ENCODE measurements at regions not wholly inside any gene's neighbourhood (a gene's known extent, or its start where the extent isn't known, plus 50 kb on each side); places are given as distances from the start of the nearest gene placed in this dataset.

DNA sequence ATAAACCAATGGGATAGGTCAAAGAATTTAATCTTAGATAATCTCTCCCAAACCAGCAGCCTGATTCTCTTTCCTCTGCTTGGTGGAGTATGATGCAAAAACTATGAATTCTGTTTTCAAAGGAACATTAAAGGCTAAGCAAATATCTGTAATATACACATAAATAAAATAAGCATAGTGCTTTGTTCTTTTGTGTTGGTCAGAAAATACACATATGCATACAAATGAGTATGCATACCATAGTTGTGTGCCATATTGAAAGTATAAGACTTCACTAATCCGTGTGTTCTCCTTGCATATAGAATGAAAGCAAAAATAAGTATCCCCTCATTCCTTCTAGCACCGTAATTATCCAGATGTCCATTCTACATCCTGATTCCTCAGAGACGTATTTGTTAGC, 1949.7 kb upstream of the CELF4 start:
- TF ChIP-seq POLR2A (IDR thresholded peaks at IDR 0.05) (no peak), EP300 (IDR thresholded peaks at IDR 0.05) (no peak), POLR2AphosphoS5 (IDR thresholded peaks at IDR 0.05) (no peak)
- TF ChIP-seq, protein P1, sequence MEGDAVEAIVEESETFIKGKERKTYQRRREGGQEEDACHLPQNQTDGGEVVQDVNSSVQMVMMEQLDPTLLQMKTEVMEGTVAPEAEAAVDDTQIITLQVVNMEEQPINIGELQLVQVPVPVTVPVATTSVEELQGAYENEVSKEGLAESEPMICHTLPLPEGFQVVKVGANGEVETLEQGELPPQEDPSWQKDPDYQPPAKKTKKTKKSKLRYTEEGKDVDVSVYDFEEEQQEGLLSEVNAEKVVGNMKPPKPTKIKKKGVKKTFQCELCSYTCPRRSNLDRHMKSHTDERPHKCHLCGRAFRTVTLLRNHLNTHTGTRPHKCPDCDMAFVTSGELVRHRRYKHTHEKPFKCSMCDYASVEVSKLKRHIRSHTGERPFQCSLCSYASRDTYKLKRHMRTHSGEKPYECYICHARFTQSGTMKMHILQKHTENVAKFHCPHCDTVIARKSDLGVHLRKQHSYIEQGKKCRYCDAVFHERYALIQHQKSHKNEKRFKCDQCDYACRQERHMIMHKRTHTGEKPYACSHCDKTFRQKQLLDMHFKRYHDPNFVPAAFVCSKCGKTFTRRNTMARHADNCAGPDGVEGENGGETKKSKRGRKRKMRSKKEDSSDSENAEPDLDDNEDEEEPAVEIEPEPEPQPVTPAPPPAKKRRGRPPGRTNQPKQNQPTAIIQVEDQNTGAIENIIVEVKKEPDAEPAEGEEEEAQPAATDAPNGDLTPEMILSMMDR (IDR thresholded peaks at IDR 0.05): no peak
- no peaks in the 10 kb centered on the region for H3K4me1 ChIP-seq
- no peaks in the 10 kb centered on the region for H3K9me3 ChIP-seq
- H3K27me3 ChIP-seq: no peaks in the 10 kb centered on the region
- 90 to 93% methylated on average over 3 of the region's 3 CpGs for WGBS, 2 donors
- H3K36me3 ChIP-seq: no peaks in the 10 kb centered on the region
- H3K27ac ChIP-seq: no peak overlapping the region
- H3K4me3 ChIP-seq: no peak overlapping the region
- intact Hi-C loops (cut with DNase I): no loop called here
- DNase-seq: no peak

DNA sequence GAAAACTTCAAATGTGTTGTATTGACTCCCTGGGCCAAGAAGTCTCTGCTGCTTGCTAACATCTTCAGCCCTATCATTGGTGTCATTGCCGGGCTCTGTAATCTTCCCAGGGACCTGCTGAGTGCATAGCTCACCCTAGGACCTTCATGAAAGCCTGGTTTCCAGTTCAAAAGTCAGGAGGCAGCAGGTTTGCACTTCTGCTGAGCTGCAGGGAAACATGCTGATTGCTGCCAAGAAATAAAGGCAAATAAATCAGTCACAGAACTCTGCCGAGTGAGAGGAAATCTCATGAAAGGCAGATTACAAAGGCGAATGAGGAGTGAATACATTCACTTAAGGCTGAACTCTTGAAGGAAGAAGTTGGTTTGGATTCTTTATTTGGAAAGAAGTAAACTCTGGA, 1947.6 kb upstream of the CELF4 start:
- no peaks in the 10 kb centered on the region for H3K36me3 ChIP-seq
- intact Hi-C loops (cut with DNase I): no loop called here
- 72 to 75% methylated on average over 3 of the region's 3 CpGs for WGBS, 2 donors
- H3K27me3 ChIP-seq: no peaks in the 10 kb centered on the region
- no peaks in the 10 kb centered on the region for H3K4me1 ChIP-seq
- H3K27ac ChIP-seq: no peak overlapping the region
- no peaks in the 10 kb centered on the region for H3K9me3 ChIP-seq
- DNase-seq: no peak
- TF ChIP-seq POLR2A (IDR thresholded peaks at IDR 0.05): no peak
- TF ChIP-seq POLR2AphosphoS5 (IDR thresholded peaks at IDR 0.05): no peak
- TF ChIP-seq, protein P1 (IDR thresholded peaks at IDR 0.05): no peak
- TF ChIP-seq EP300 (IDR thresholded peaks at IDR 0.05): no peak
- no peak overlapping the region for H3K4me3 ChIP-seq

DNA sequence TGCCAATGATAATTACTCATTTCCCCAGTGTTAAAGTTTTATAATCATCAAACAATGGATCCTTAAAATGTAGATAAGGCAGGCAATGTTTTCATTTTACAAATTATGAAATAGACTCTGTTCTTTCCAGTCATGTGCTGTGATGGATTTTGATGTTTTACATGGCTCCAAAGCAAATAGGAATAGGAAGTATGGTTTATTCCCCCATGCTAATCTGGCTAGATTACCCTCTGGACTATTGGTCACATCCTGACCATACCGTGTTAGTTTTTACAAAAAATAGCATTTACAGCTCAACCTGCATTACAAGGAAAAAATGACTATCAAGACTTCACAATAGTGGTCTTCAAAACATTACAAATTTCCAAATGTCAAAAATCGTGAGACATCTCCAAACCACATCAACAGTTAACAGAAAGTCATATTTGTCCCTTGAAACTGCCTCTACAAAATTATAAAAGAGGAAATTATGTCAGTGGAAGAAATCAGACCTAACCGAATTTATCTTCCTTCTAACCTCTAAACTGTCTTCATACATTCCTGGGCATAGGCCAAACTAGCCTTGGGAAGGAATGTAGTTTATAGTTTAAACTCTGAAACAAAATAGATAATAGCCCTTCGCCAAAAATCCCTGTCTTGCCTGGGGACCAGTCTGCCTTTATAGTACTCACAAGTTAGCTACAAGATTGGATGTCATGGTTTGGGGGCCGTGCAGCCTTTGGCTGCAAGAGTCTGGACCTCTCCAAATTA, 1941.2 kb upstream of the CELF4 start:
- DNase-seq: no peak
- 81 to 84% methylated on average over 5 of the region's 5 CpGs for WGBS, 2 donors
- TF ChIP-seq POLR2AphosphoS5 (IDR thresholded peaks at IDR 0.05) (no peak), EP300 (IDR thresholded peaks at IDR 0.05) (no peak), POLR2A (IDR thresholded peaks at IDR 0.05) (no peak)
- TF ChIP-seq, protein P1 (IDR thresholded peaks at IDR 0.05): no peak
- H3K9me3 ChIP-seq: no peaks in the 10 kb centered on the region
- no peaks in the 10 kb centered on the region for H3K4me1 ChIP-seq
- no peak overlapping the region for H3K4me3 ChIP-seq
- intact Hi-C loops (cut with DNase I): no loop called here
- no peaks in the 10 kb centered on the region for H3K27me3 ChIP-seq
- no peak overlapping the region for H3K27ac ChIP-seq
- H3K36me3 ChIP-seq: no peaks in the 10 kb centered on the region

DNA sequence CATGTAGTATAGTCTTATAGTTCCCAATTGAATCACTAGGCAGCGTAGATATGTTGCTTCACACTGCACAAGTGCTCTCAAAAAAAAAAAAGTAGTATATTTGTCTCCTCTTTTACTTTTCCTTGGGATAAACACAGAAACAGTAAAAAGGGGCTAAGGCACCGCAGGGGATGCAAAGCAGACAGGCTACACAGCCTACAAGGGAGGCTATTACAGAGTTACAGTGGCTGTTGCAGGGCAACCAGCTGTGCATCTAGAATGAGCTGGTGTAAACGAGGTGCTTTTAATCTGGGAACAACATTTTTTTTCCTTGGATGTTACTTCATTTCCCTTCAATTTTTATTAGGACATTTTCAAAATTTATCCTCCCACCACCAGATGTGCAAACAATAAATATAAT, 1934.7 kb upstream of the CELF4 start:
- Histone ChIP-seq H3K36me3 (no peaks in the 10 kb centered on the region), H3K27me3 (no peaks in the 10 kb centered on the region), H3K9me3 (no peaks in the 10 kb centered on the region), H3K27ac (no peak overlapping the region), H3K4me1 (no peaks in the 10 kb centered on the region), H3K4me3 (no peak overlapping the region)
- no peak for DNase-seq
- intact Hi-C loops (cut with DNase I): no loop called here
- WGBS, 2 donors: 68 to 70% methylated on average over 3 of the region's 3 CpGs
- TF ChIP-seq EP300 (IDR thresholded peaks at IDR 0.05) (no peak), POLR2AphosphoS5 (IDR thresholded peaks at IDR 0.05) (no peak), POLR2A (IDR thresholded peaks at IDR 0.05) (no peak)
- TF ChIP-seq, protein P1 (IDR thresholded peaks at IDR 0.05): no peak

DNA sequence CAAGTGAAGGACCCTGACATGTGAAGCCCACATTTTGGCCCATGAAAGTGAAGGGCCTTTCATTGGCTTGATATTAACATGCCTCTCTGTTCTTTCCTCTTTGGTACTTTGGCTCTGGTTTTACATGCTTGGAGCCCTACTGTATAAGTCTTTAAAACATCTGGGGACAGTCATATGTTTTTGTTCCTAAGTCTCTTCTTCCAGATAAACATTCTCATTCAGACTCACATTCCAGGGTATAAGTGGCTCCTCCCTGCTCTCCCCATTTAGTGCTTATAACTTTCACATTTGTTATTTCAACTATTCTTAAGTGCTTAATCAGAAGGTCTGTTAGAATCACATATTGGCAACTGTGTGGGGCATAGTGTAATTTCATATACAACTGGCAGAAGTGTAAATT, 1932.2 kb upstream of the CELF4 start:
- Histone ChIP-seq H3K27ac (no peak overlapping the region), H3K36me3 (no peaks in the 10 kb centered on the region), H3K4me1 (no peaks in the 10 kb centered on the region), H3K9me3 (no peaks in the 10 kb centered on the region), H3K27me3 (no peaks in the 10 kb centered on the region), H3K4me3 (no peak overlapping the region)
- intact Hi-C loops (cut with DNase I): no loop called here
- DNase-seq: no peak
- TF ChIP-seq POLR2AphosphoS5 (IDR thresholded peaks at IDR 0.05) (no peak), EP300 (IDR thresholded peaks at IDR 0.05) (no peak), POLR2A (IDR thresholded peaks at IDR 0.05) (no peak)
- TF ChIP-seq, protein P1 (IDR thresholded peaks at IDR 0.05): no peak

Data from sigmoid colon (tissue), 6 donors.